ENCODE measurements at regions not wholly inside any gene's neighbourhood (a gene's known extent, or its start where the extent isn't known, plus 50 kb on each side); places are given as distances from the start of the nearest gene placed in this dataset.

DNA sequence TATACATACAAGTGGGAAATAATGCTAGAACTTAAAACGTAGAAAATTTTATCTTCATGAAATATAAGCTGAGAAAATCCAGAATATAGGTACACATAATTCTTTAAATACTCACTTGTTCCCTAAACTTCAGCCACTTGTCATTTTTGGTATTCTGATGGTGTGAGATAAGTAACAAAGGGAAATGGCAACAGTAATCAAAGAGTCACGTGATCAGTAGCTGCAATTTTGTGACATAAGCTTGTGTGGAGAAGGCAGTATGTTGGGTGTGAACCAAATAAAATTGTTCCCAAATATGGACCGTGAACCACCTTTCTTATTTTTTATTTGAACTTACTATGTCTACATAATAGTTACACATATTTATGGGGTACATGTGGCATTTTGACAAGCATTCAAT, 650.3 kb upstream of the ADARB2 start (continued):
- no peak for TF ChIP-seq REST (IDR thresholded peaks at IDR 0.05; ENCODE audit: unreplicated experiment)
- TF ChIP-seq, protein P1, sequence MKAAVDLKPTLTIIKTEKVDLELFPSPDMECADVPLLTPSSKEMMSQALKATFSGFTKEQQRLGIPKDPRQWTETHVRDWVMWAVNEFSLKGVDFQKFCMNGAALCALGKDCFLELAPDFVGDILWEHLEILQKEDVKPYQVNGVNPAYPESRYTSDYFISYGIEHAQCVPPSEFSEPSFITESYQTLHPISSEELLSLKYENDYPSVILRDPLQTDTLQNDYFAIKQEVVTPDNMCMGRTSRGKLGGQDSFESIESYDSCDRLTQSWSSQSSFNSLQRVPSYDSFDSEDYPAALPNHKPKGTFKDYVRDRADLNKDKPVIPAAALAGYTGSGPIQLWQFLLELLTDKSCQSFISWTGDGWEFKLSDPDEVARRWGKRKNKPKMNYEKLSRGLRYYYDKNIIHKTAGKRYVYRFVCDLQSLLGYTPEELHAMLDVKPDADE (IDR thresholded peaks at IDR 0.05) = no peak

GRCh38 chr10:2387261-2387660, 649.9 kb upstream of the ADARB2 start:
- no peak overlapping the region for H3K4me3 ChIP-seq
- TF ChIP-seq REST (IDR thresholded peaks at IDR 0.05; ENCODE audit: unreplicated experiment) (no peak), NANOG (IDR thresholded peaks at IDR 0.05; ENCODE audit: borderline replicate concordance) (no peak), EZH2 (IDR thresholded peaks at IDR 0.05; ENCODE audit: low read depth, unreplicated experiment) (no peak), POLR2AphosphoS5 (IDR thresholded peaks at IDR 0.05; ENCODE audit: low read depth) (no peak), STAT1 (IDR thresholded peaks at IDR 0.05; ENCODE audit: unreplicated experiment) (no peak), CREB1 (CRISPR knock-in tag; IDR thresholded peaks at IDR 0.05; ENCODE audit: low read depth) (no peak), CTCF (conservative IDR thresholded peaks at IDR 0.05; ENCODE audit: low read depth in 2 of 2) (no peak)
- TF ChIP-seq, protein P2, sequence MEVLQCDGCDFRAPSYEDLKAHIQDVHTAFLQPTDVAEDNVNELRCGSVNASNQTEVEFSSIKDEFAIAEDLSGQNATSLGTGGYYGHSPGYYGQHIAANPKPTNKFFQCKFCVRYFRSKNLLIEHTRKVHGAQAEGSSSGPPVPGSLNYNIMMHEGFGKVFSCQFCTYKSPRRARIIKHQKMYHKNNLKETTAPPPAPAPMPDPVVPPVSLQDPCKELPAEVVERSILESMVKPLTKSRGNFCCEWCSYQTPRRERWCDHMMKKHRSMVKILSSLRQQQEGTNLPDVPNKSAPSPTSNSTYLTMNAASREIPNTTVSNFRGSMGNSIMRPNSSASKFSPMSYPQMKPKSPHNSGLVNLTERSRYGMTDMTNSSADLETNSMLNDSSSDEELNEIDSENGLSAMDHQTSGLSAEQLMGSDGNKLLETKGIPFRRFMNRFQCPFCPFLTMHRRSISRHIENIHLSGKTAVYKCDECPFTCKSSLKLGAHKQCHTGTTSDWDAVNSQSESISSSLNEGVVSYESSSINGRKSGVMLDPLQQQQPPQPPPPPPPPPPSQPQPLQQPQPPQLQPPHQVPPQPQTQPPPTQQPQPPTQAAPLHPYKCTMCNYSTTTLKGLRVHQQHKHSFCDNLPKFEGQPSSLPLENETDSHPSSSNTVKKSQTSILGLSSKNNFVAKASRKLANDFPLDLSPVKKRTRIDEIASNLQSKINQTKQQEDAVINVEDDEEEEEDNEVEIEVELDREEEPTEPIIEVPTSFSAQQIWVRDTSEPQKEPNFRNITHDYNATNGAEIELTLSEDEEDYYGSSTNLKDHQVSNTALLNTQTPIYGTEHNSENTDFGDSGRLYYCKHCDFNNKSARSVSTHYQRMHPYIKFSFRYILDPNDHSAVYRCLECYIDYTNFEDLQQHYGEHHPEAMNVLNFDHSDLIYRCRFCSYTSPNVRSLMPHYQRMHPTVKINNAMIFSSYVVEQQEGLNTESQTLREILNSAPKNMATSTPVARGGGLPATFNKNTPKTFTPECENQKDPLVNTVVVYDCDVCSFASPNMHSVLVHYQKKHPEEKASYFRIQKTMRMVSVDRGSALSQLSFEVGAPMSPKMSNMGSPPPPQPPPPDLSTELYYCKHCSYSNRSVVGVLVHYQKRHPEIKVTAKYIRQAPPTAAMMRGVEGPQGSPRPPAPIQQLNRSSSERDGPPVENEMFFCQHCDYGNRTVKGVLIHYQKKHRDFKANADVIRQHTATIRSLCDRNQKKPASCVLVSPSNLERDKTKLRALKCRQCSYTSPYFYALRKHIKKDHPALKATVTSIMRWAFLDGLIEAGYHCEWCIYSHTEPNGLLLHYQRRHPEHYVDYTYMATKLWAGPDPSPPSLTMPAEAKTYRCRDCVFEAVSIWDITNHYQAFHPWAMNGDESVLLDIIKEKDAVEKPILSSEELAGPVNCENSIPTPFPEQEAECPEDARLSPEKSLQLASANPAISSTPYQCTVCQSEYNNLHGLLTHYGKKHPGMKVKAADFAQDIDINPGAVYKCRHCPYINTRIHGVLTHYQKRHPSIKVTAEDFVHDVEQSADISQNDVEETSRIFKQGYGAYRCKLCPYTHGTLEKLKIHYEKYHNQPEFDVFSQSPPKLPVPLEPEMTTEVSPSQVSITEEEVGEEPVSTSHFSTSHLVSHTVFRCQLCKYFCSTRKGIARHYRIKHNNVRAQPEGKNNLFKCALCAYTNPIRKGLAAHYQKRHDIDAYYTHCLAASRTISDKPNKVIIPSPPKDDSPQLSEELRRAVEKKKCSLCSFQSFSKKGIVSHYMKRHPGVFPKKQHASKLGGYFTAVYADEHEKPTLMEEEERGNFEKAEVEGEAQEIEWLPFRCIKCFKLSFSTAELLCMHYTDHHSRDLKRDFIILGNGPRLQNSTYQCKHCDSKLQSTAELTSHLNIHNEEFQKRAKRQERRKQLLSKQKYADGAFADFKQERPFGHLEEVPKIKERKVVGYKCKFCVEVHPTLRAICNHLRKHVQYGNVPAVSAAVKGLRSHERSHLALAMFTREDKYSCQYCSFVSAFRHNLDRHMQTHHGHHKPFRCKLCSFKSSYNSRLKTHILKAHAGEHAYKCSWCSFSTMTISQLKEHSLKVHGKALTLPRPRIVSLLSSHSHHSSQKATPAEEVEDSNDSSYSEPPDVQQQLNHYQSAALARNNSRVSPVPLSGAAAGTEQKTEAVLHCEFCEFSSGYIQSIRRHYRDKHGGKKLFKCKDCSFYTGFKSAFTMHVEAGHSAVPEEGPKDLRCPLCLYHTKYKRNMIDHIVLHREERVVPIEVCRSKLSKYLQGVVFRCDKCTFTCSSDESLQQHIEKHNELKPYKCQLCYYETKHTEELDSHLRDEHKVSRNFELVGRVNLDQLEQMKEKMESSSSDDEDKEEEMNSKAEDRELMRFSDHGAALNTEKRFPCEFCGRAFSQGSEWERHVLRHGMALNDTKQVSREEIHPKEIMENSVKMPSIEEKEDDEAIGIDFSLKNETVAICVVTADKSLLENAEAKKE (CRISPR knock-in tag; IDR thresholded peaks at IDR 0.05) = no peak

More at GRCh38 chr10:2387261-2387660, 649.9 kb upstream of the ADARB2 start:
- Mint-ChIP-seq H3K4me1 (no peaks in the 10 kb centered on the region), H3K9me3 (peaks cover 12% of the 10 kb centered on the region), H3K4me3 (no peak overlapping the region), H3K36me3 (ENCODE audit: low read depth) (peaks cover 11% of the 10 kb centered on the region), H3K27ac (no peak overlapping the region), H3K27me3 (ENCODE audit: insufficient read depth, low read depth, poor library complexity) (peaks cover 1% of the 10 kb centered on the region)
- Histone ChIP-seq H3K4me1 (ENCODE audit: insufficient read depth) (no peaks in the 10 kb centered on the region), H3F3A (replicated peaks; ENCODE audit: low read depth) (no peaks in the 10 kb centered on the region), H4K20me1 (replicated peaks; ENCODE audit: insufficient read depth) (no peaks in the 10 kb centered on the region), H3K79me2 (replicated peaks; ENCODE audit: insufficient read depth) (no peaks in the 10 kb centered on the region), H3K9me2 (ENCODE audit: insufficient read depth) (no peaks in the 10 kb centered on the region), H3K27ac (ENCODE audit: low read depth) (no peak overlapping the region), H2AFZ (no peak overlapping the region), H3K27me3 (ENCODE audit: insufficient read depth) (no peaks in the 10 kb centered on the region), H3K36me3 (ENCODE audit: insufficient read depth) (no peaks in the 10 kb centered on the region), H3K4me2 (no peak overlapping the region)
- DNase-seq (ENCODE audit: low spot score) = no peak
- ATAC-seq = no peak
